ENCODE measurements at regions not wholly inside any gene's neighbourhood (a gene's known extent, or its start where the extent isn't known, plus 50 kb on each side); places are given as distances from the start of the nearest gene placed in this dataset.

DNA sequence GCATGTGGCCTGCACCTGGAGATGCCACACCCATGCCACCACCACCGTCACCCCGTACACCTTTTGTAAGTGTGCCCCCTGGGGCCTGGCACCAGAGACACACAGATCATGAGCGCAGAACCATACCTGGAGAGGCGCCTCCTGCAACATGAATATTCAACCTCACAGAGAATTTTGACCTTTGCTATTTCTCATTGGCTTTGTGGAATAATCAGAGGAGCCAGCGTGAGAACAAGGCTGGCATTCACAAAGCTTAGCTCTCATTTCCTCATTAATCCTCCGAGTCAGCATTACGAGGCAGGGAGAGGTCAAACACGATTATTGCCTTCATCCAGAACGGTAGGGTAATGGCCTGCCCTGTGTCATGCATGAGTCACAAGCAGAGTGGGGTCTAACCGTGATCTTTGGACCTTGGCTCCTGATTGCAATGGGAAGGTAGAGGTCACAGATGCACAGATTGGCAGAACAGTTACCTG, 73.0 kb upstream of the POMGNT2 start:
- H3K4me3 ChIP-seq (replicated peaks; ENCODE audit: low read depth, low read length) = no peak overlapping the region

GRCh38 chr3:43177085-43177484, 71.2 kb upstream of the POMGNT2 start:
- TF ChIP-seq CTCF (IDR thresholded peaks at IDR 0.05; ENCODE audit: low read depth, low read length, missing control alignments) = no peak
- DNase-seq (ENCODE audit: extremely low read depth, low read depth) = no peak
- H3K4me3 ChIP-seq (replicated peaks; ENCODE audit: low read depth, low read length) = no peak overlapping the region

More for the DNA sequence above, 73.0 kb upstream of the POMGNT2 start:
- TF ChIP-seq CTCF (IDR thresholded peaks at IDR 0.05; ENCODE audit: low read depth, low read length, missing control alignments) = no peak
- no peak for DNase-seq (ENCODE audit: extremely low read depth, low read depth)

DNA sequence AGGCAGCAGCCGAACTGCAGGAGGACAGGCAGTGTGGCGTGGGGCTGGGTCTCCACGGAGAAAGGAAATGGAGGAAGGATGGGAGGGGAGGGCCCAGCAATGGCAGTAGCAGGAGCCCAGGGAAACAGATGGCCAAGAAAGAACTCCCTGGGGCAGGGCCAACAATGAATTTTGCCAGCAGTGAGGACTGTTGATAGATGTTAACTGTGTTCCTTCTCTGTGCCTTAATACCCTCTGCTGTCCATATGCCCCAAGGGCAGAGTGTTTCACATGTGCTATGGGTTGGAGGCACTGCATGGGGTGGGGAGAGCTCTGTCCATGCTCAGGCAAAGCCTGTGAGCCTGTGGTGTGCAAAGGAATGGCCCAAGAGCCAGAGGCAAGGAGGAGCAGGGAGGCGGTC, 70.8 kb upstream of the POMGNT2 start:
- H3K4me3 ChIP-seq (replicated peaks; ENCODE audit: low read depth, low read length) = no peak overlapping the region
- DNase-seq (ENCODE audit: extremely low read depth, low read depth) = no peak
- TF ChIP-seq CTCF (IDR thresholded peaks at IDR 0.05; ENCODE audit: low read depth, low read length, missing control alignments) = no peak

DNA sequence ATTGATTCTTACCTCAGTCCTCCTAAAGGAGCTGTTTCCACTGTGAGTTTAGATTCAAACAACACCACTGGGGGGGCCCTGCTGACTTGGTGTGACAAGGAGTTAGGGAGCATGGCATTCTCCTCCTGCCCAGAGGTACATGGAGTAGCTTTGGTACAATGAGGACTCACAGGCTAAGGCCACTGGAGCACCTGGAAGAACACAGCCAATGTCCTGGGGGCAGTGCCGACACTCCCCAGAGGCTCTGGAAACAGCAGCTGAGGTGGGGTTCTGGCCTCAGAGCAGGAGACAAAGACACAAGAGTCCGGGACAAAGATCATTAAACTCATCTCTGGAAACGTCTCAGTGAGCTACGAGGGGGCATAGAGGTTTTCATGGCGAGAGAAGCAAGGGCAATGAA, 69.7 kb upstream of the POMGNT2 start:
- no peak overlapping the region for H3K4me3 ChIP-seq (replicated peaks; ENCODE audit: low read depth, low read length)
- no peak for DNase-seq (ENCODE audit: extremely low read depth, low read depth)
- TF ChIP-seq CTCF (IDR thresholded peaks at IDR 0.05; ENCODE audit: low read depth, low read length, missing control alignments) = no peak

DNA sequence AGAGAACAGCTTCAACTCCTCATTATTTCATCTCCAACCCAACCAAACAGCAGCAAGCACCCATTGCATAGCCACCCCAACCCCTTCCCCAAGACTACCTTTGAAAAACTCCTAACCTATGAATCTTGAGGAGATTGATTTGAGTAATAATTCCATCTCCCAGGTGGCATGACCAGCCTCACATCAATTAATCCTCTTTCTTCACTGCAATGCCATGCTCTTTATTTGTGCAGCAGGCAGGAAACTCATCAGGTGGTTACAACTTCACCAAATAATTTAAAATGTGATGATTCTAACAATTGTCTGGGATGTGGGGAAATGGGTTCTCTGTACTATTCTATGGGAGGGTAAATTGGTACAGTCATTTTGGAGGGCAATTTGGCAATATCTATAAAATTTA, 68.1 kb upstream of the POMGNT2 start:
- no peak for DNase-seq (ENCODE audit: extremely low read depth, low read depth)
- no peak for TF ChIP-seq CTCF (IDR thresholded peaks at IDR 0.05; ENCODE audit: low read depth, low read length, missing control alignments)
- H3K4me3 ChIP-seq (replicated peaks; ENCODE audit: low read depth, low read length) = no peak overlapping the region

DNA sequence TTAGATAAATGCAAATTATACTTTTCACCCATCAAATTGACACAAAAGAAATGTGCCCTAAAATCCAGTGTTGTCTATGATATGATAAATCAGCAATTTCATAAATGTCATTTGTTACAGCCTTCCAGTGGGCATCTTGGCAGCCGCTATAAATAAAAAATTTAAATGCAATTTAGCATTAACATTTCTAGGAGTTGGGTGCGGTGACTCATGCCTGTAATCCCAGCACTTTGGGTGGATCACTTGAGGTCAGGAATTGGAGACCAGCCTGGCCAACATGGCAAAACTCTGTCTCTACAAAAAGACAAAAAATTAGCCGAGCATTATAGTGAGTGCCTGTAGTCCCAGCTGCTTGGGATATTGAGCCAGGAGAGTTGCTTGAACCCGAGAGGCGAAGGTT, 65.9 kb upstream of the POMGNT2 start:
- no peak for TF ChIP-seq CTCF (IDR thresholded peaks at IDR 0.05; ENCODE audit: low read depth, low read length, missing control alignments)
- H3K4me3 ChIP-seq (replicated peaks; ENCODE audit: low read depth, low read length) = no peak overlapping the region
- no peak for DNase-seq (ENCODE audit: extremely low read depth, low read depth)

GRCh38 chr3:43170553-43170952, 64.7 kb upstream of the POMGNT2 start:
- no peak for TF ChIP-seq CTCF (IDR thresholded peaks at IDR 0.05; ENCODE audit: low read depth, low read length, missing control alignments)
- H3K4me3 ChIP-seq (replicated peaks; ENCODE audit: low read depth, low read length) = no peak overlapping the region
- no peak for DNase-seq (ENCODE audit: extremely low read depth, low read depth)

Data from HFF-Myc (cell line).